GM12875 (cell line): ENCODE measurements at regions not wholly inside any gene's neighbourhood (a gene's known extent, or its start where the extent isn't known, plus 50 kb on each side); places are given as distances from the start of the nearest gene placed in this dataset.

Source experiments
- H3K4me3 ChIP-seq: one replicate; pipeline ENCODE4 v1.5.1; 2011; ENCODE audit warnings: low read depth, low read length, control low read depth
- CTCF ChIP-seq: IDR thresholded peaks from 2 replicates; pipeline ENCODE4 v1.5.1; 2011; ENCODE audit warnings: low read depth, mild to moderate bottlenecking, control low read depth, inconsistent platforms, low read length, moderate library complexity, borderline replicate concordance; ENCODE audit not compliant: insufficient read depth

GRCh38 chr2:40642726-40643125, 190.8 kb upstream of the SLC8A1 start:
- TF ChIP-seq CTCF: no peak
- no peak overlapping the region for H3K4me3 ChIP-seq

DNA sequence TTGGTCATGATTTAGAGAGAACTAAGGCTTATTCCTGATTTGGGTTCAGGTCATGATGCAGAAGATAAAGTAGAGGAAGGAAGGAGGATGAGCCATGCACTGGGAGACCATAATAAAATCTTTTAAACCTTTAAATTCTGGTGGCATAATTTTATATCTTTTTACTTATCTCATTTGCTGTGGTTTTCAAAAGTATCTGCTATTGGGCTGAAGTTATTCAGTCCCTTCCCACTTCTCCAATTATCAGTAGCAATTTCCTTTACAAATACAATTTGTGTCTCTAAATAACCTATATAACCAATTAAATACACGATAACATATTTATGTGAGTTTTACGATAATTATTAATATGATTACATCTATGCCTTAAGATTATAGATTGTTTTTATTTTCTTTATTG, 194.8 kb upstream of the SLC8A1 start:
- no peak for TF ChIP-seq CTCF
- H3K4me3 ChIP-seq: no peak overlapping the region

DNA sequence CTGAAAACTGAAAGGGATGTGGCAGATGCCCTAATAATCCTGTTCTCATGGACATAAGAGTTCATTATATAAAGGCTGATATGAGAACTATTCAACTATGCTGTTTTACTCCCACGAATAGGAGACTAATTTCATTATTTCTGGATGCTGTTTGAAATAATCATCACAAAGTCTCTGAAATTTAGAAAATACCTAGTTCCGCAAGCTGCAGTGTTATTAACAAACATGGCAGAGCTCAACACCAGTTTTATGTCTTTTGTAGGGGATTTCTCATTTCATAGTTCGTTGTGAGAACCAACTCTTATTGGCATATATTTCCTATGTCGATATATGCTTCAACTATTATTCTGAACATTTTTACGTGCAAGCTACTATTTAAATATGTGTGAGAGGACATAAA, 200.3 kb upstream of the SLC8A1 start:
- no peak for TF ChIP-seq CTCF
- H3K4me3 ChIP-seq: no peak overlapping the region

GRCh38 chr2:40653829-40654228, 201.9 kb upstream of the SLC8A1 start:
- no peak for TF ChIP-seq CTCF
- H3K4me3 ChIP-seq: no peak overlapping the region

GRCh38 chr2:40654346-40654745, 202.5 kb upstream of the SLC8A1 start:
- TF ChIP-seq CTCF: no peak
- no peak overlapping the region for H3K4me3 ChIP-seq

DNA sequence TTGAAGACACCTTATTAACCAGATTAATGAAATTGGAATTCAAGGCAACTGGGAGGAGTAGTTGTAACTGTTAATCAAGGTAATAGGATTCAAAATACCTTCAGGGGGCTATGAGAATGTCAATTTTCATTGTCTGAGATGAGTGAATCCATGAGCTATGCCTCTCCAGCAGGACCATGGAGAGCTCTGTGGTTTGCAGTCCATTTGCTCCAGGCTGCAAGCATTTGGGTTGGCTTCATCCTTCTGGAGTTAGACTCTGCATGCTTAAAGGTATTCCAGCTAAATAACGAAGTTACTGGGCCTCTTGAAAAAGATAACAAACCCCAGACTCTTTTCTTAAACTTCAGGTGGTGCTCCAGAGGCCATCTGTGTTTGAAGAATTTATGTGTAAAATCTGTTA, 207.1 kb upstream of the SLC8A1 start:
- H3K4me3 ChIP-seq: no peak overlapping the region
- TF ChIP-seq CTCF: no peak

DNA sequence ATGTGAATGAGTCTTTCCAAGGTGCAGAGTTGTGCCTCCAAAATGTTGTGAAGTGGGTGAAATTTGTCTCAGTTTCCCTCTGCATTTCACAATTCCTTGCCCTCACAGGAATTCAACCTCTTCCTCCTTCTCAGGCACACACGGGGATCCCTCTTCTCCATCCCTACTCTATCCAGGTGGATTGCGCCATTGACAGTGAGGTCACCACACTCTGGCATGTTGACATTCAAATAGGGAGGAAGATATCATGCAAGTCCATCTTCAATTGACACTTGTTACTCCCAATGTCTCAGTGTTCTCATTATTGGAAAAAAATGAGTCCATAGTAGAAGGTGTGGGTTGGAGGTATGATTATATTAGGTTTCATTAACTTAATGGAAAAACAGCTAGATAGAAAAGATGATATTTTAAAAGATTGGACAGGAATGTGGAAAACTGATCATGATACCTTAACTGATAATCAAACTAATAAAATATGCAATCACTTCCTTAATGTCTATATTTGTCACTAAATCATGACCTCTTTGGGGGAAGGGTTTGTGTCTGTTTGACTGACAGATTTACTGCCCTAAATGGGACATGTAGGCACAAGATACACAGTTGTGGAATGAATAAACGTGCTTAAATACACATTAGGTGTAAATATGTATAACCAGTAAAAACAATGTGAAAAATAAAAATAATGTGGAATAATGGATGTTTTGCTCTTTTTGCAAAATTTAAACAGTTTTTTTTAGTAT, 213.8 kb upstream of the SLC8A1 start:
- TF ChIP-seq CTCF: no peak
- no peak overlapping the region for H3K4me3 ChIP-seq
